ENCODE measurements at regions not wholly inside any gene's neighbourhood (a gene's known extent, or its start where the extent isn't known, plus 50 kb on each side); places are given as distances from the start of the nearest gene placed in this dataset.

DNA sequence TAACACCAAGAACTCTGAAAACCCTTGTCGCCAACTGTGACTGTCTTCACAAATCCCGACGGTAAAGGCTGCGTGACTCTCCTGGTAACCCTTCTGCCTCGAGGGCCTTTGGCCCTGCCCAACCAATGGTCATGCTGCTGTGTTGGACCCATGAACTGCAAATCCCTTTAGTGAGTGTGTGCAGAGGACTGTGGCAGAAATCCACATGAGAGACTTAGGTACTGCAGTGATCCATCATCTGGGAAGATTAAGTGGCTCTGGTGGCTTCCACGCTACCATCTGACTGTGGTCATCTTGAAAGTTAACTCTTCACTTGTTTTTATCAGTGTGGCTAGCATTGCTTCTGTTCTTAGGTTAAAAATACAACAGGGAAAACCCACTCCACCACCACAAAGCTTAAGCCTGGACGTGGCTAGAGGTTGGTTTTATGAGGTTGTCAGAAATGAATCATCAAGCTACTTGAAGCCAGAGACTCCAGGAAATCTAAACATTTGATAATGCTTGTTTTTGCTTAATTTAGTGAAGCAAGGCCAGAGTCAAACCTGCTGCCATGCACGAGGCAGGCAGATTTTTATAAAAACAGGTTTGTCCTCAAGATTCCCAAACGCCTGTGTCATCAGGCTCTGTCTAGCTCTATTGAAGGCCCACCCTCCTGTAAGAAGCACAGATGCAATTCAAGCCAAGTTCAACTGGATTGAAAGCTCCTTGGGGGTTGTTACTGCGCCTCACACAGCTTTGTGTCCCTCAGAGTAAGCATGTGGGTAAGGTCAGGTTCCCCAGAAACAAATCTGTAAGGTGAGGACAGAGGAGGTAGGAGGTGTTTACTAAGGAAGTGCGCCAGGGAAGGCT lies 52.7 kb upstream of the ERCC6L2 start:
- Mint-ChIP-seq H3K27ac (no peak overlapping the region), H3K27me3 (no peaks in the 10 kb centered on the region), H3K36me3 (ENCODE audit: low read depth) (no peaks in the 10 kb centered on the region), H3K4me3 (no peak overlapping the region), H3K9me3 (no peaks in the 10 kb centered on the region), H3K4me1 (ENCODE audit: low read depth) (no peaks in the 10 kb centered on the region)
- CTCF ChIA-PET, result no interaction called here
- POLR2A ChIA-PET, result no interaction called here
- Histone ChIP-seq H3K36me3 (ENCODE audit: insufficient read depth, low read length) (no peaks in the 10 kb centered on the region), H3K27ac (ENCODE audit: low read depth in 1 of 2, low read length in 2 of 2) (no peak overlapping the region), H3K9me3 (ENCODE audit: control insufficient read depth in 1 of 2, insufficient read depth in 1 of 2, low read length in 2 of 2) (no peaks in the 10 kb centered on the region), H3K27me3 (ENCODE audit: control insufficient read depth in 1 of 2, insufficient read depth in 2 of 2, low read length in 2 of 2) (no peaks in the 10 kb centered on the region), H3K4me1 (ENCODE audit: insufficient read depth, low read length) (no peaks in the 10 kb centered on the region), H3K4me3 (ENCODE audit: low read length) (no peak overlapping the region)
- no peak for DNase-seq
- intact Hi-C loops (cut with DNase I, micrococcal nuclease), result no loop called here
- TF ChIP-seq, protein P1, sequence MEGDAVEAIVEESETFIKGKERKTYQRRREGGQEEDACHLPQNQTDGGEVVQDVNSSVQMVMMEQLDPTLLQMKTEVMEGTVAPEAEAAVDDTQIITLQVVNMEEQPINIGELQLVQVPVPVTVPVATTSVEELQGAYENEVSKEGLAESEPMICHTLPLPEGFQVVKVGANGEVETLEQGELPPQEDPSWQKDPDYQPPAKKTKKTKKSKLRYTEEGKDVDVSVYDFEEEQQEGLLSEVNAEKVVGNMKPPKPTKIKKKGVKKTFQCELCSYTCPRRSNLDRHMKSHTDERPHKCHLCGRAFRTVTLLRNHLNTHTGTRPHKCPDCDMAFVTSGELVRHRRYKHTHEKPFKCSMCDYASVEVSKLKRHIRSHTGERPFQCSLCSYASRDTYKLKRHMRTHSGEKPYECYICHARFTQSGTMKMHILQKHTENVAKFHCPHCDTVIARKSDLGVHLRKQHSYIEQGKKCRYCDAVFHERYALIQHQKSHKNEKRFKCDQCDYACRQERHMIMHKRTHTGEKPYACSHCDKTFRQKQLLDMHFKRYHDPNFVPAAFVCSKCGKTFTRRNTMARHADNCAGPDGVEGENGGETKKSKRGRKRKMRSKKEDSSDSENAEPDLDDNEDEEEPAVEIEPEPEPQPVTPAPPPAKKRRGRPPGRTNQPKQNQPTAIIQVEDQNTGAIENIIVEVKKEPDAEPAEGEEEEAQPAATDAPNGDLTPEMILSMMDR (IDR thresholded peaks at IDR 0.05), result no peak
- ATAC-seq (ENCODE audit: poor library complexity), result no peak

DNA sequence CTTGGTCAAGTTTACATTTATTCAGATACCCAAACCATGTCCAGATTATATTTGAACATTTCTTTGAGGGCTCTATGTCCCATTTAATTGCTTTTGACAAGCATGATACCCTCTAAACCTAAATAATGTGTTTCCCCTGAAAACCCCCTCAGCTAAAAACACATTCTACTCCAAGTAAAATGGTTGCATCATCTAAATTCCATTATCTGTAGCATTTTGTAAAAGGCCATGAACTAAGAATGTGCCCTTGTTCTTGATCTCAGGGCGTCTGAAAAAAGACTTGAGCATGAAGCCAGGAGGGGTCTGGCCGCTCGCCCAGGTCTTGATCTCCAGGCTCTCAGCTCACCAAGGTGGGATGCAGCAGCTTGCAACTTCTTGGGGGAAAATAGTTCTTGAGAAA lies 53.5 kb upstream of the ERCC6L2 start:
- no peak for DNase-seq
- Mint-ChIP-seq H3K36me3 (ENCODE audit: low read depth) (no peaks in the 10 kb centered on the region), H3K4me1 (ENCODE audit: low read depth) (no peaks in the 10 kb centered on the region), H3K27me3 (no peaks in the 10 kb centered on the region), H3K9me3 (no peaks in the 10 kb centered on the region), H3K4me3 (no peak overlapping the region), H3K27ac (no peak overlapping the region)
- no peaks in the 10 kb centered on the region for H3K9me3 ChIP-seq (ENCODE audit: control insufficient read depth in 1 of 2, insufficient read depth in 1 of 2, low read length in 2 of 2)
- H3K27me3 ChIP-seq (ENCODE audit: control insufficient read depth in 1 of 2, insufficient read depth in 2 of 2, low read length in 2 of 2), result no peaks in the 10 kb centered on the region
- no peak for ATAC-seq (ENCODE audit: poor library complexity)
- no peaks in the 10 kb centered on the region for H3K36me3 ChIP-seq (ENCODE audit: insufficient read depth, low read length)
- H3K4me1 ChIP-seq (ENCODE audit: insufficient read depth, low read length), result no peaks in the 10 kb centered on the region
- ChIA-PET POLR2A (no interaction called here), CTCF (no interaction called here)
- TF ChIP-seq, protein P1 (IDR thresholded peaks at IDR 0.05), result no peak
- intact Hi-C loops (cut with DNase I, micrococcal nuclease), result no loop called here
- no peak overlapping the region for H3K27ac ChIP-seq (ENCODE audit: low read depth in 1 of 2, low read length in 2 of 2)
- no peak overlapping the region for H3K4me3 ChIP-seq (ENCODE audit: low read length)

DNA sequence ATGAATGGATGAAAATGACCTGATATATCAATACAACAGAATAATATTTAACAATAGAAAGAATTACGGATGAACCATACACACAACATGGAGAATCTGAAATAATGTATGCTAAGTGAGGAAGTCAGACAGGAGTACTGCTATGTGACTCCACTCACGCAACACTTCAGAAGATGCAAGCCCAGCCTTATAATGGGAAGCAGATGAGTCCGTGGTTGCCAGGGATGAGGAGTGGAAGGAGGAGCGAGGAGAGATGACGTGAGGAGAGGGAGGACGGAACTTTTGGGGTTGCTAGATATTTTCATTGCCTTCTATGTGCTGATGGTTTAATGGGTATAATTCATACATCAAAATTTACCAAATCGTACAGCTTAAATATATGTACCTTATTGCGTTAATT lies 55.4 kb upstream of the ERCC6L2 start:
- H3K36me3 Mint-ChIP-seq (ENCODE audit: low read depth), result peaks cover 3% of the 10 kb centered on the region
- no peaks in the 10 kb centered on the region for H3K9me3 ChIP-seq (ENCODE audit: control insufficient read depth in 1 of 2, insufficient read depth in 1 of 2, low read length in 2 of 2)
- TF ChIP-seq, protein P1 (IDR thresholded peaks at IDR 0.05), result no peak
- no peaks in the 10 kb centered on the region for H3K27me3 Mint-ChIP-seq
- H3K4me3 Mint-ChIP-seq, result no peak overlapping the region
- no peak for ATAC-seq (ENCODE audit: poor library complexity)
- no peak overlapping the region for H3K27ac ChIP-seq (ENCODE audit: low read depth in 1 of 2, low read length in 2 of 2)
- H3K4me3 ChIP-seq (ENCODE audit: low read length), result no peak overlapping the region
- H3K4me1 ChIP-seq (ENCODE audit: insufficient read depth, low read length), result no peaks in the 10 kb centered on the region
- H3K27ac Mint-ChIP-seq, result no peak overlapping the region
- no peaks in the 10 kb centered on the region for H3K36me3 ChIP-seq (ENCODE audit: insufficient read depth, low read length)
- intact Hi-C loops (cut with DNase I, micrococcal nuclease), result no loop called here
- ChIA-PET POLR2A (no interaction called here), CTCF (interaction anchor here (0.6 kb wide), 1 partner anchor 525 kb away, joined by 3 read pairs; no protein-coding TSS in a partner anchor)
- H3K27me3 ChIP-seq (ENCODE audit: control insufficient read depth in 1 of 2, insufficient read depth in 2 of 2, low read length in 2 of 2), result no peaks in the 10 kb centered on the region
- no peaks in the 10 kb centered on the region for H3K4me1 Mint-ChIP-seq (ENCODE audit: low read depth)
- DNase-seq, result no peak
- H3K9me3 Mint-ChIP-seq, result no peaks in the 10 kb centered on the region
